ENCODE measurements at regions not wholly inside any gene's neighbourhood (a gene's known extent, or its start where the extent isn't known, plus 50 kb on each side); places are given as distances from the start of the nearest gene placed in this dataset.

DNA sequence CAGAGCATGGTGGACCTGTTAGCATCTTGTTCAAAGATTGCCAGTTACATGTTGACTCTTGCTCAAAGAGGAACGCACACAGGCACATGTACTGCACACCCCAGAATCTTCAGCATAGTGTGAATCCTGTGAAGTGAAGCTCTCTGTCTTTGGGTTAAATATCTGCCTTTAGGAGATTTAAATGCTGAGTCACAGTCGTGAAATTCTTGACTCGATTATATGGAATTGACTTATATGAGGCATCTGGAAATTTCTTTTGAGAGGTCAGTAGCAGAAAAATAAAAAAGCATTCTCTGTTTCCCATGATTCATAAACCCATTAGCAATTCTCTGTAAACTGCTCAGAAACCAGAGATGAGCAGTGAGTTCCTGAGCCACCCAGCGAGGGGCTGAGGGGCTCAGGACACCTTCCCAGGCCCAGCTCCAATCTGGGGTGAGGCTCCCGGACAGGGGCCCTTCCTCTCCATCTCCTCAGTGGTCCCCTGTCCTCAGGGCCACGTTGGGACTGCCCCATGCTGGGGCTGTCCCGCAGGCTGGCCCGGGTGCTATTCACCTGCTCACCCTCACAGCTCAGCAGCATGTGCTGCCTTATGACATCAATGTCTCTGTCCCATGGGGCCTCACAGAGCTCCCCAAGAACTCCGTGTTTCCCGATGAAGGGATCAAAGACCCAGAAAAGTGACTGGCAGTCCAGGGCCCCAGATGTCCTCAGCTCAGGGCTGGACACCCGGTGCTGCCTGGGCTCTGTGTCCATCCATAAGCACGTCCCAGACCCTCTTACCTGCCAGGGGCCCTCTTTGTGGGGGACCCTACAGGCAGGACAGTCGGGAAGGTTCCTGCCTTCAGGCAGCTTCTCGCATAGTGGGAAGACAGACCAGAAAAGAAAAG is 50.0 kb upstream of the INSIG1 start:
- Histone ChIP-seq H3K27me3 (ENCODE audit: control insufficient read depth, extremely low read depth, insufficient read depth, low read length) (peaks cover 3% of the 10 kb centered on the region), H2AFZ (ENCODE audit: control insufficient read depth, low read length) (no peak overlapping the region), H3K9ac (ENCODE audit: control insufficient read depth, extremely low read depth, insufficient read depth, low read length) (no peak overlapping the region), H4K20me1 (ENCODE audit: control insufficient read depth, extremely low read depth, insufficient read depth, low read length) (no peaks in the 10 kb centered on the region), H3K36me3 (ENCODE audit: control insufficient read depth in 2 of 2, extremely low read depth in 1 of 2, insufficient read depth in 2 of 2, low read length in 2 of 2) (no peaks in the 10 kb centered on the region), H3K9me1 (ENCODE audit: control insufficient read depth, extremely low read depth, insufficient read depth, low read length) (no peaks in the 10 kb centered on the region), H3K79me2 (ENCODE audit: control insufficient read depth, insufficient read depth, low read length) (no peaks in the 10 kb centered on the region), H3K4me3 (ENCODE audit: control insufficient read depth in 2 of 3, extremely low read depth in 1 of 3, insufficient read depth in 2 of 3, low read depth in 1 of 3, low read length in 3 of 3) (no peak overlapping the region), H3K9me3 (ENCODE audit: control insufficient read depth, low read depth, low read length) (peaks cover 3% of the 10 kb centered on the region), H3K4me1 (ENCODE audit: control insufficient read depth, extremely low read depth, insufficient read depth, low read length) (no peaks in the 10 kb centered on the region), H3K27ac (ENCODE audit: control insufficient read depth, insufficient read depth, low read length) (no peak overlapping the region), H3K4me2 (ENCODE audit: control insufficient read depth, extremely low read depth, insufficient read depth, low read depth, low read length) (no peak overlapping the region)
- FAIRE-seq (no peak), DNase-seq (ENCODE audit: low read depth, low spot score) (no peak)
- TF ChIP-seq, protein P1, sequence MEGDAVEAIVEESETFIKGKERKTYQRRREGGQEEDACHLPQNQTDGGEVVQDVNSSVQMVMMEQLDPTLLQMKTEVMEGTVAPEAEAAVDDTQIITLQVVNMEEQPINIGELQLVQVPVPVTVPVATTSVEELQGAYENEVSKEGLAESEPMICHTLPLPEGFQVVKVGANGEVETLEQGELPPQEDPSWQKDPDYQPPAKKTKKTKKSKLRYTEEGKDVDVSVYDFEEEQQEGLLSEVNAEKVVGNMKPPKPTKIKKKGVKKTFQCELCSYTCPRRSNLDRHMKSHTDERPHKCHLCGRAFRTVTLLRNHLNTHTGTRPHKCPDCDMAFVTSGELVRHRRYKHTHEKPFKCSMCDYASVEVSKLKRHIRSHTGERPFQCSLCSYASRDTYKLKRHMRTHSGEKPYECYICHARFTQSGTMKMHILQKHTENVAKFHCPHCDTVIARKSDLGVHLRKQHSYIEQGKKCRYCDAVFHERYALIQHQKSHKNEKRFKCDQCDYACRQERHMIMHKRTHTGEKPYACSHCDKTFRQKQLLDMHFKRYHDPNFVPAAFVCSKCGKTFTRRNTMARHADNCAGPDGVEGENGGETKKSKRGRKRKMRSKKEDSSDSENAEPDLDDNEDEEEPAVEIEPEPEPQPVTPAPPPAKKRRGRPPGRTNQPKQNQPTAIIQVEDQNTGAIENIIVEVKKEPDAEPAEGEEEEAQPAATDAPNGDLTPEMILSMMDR (optimal IDR thresholded peaks at IDR 0.05 in 1 of 3, IDR thresholded peaks at IDR 0.05 in 1 of 3, conservative IDR thresholded peaks at IDR 0.05 in 1 of 3; ENCODE audit: extremely low read depth in 1 of 3, insufficient read depth in 2 of 3, low read length in 3 of 3), result no peak
- no peak for TF ChIP-seq EZH2 (IDR thresholded peaks at IDR 0.05; ENCODE audit: low read length)
- dilution Hi-C loops (cut with MboI; ENCODE audit: extremely low pct_ligation_motif_present, low sequenced_read_pairs), result no loop called here

Data from keratinocyte (primary cell).